Endodermal cell (in vitro differentiated cells): ENCODE measurements at regions not wholly inside any gene's neighbourhood (a gene's known extent, or its start where the extent isn't known, plus 50 kb on each side); places are given as distances from the start of the nearest gene placed in this dataset.

Source experiments
- DNase-seq: peaks from one replicate; pipeline ENCODE4 v3.0.0-alpha.2; 2017
- H3K27ac ChIP-seq: 2 replicates; pipeline ENCODE4 v1.5.1; 2013; ENCODE audit warnings: mild to moderate bottlenecking, low read depth, low read length, moderate library complexity
- H3K27me3 ChIP-seq: 2 replicates; pipeline ENCODE4 v1.6.1; 2013; ENCODE audit warnings: mild to moderate bottlenecking, low read length, moderate library complexity; ENCODE audit not compliant: insufficient read depth, control insufficient read depth, poor library complexity, severe bottlenecking
- H3K36me3 ChIP-seq: 2 replicates; pipeline ENCODE4 v1.7.0; 2013; ENCODE audit warnings: mild to moderate bottlenecking, low read length, moderate library complexity; ENCODE audit not compliant: control insufficient read depth, insufficient read depth
- H3K4me1 ChIP-seq: one replicate; pipeline ENCODE4 v1.7.0; 2013; ENCODE audit warnings: low read length; ENCODE audit not compliant: control insufficient read depth, insufficient read depth
- H3K4me3 ChIP-seq: 2 replicates; pipeline ENCODE4 v1.5.1; 2013; ENCODE audit warnings: mild to moderate bottlenecking, low read length, moderate library complexity
- H3K9ac ChIP-seq: 2 replicates; pipeline ENCODE4 v1.6.1; 2013; ENCODE audit warnings: mild to moderate bottlenecking, low read length, moderate library complexity; ENCODE audit not compliant: poor library complexity, severe bottlenecking; ENCODE audit errors: extremely low read depth
- H3K9me3 ChIP-seq: 2 replicates; pipeline ENCODE4 v1.6.1; 2013; ENCODE audit warnings: mild to moderate bottlenecking, low read length, moderate library complexity; ENCODE audit not compliant: control insufficient read depth
- H3K27ac Mint-ChIP-seq: 2 replicates; pipeline ENCODE4 v1.8.0; 2020; ENCODE audit warnings: mixed read lengths
- H3K27me3 Mint-ChIP-seq: 2 replicates; pipeline ENCODE4 v1.8.0; 2021; ENCODE audit warnings: mild to moderate bottlenecking, mixed read lengths; ENCODE audit not compliant: insufficient read depth
- H3K36me3 Mint-ChIP-seq: 2 replicates; pipeline ENCODE4 v1.8.0; 2020; ENCODE audit warnings: low read depth, mixed read lengths
- H3K4me1 Mint-ChIP-seq: 2 replicates; pipeline ENCODE4 v1.8.0; 2020; ENCODE audit warnings: mixed read lengths
- H3K4me3 Mint-ChIP-seq: 2 replicates; pipeline ENCODE4 v1.8.0; 2020; ENCODE audit warnings: mild to moderate bottlenecking, moderate library complexity, mixed read lengths
- H3K9me3 Mint-ChIP-seq: 2 replicates; pipeline ENCODE4 v1.8.0; 2020; ENCODE audit warnings: mild to moderate bottlenecking, mixed read lengths
- WGBS, 2 experiments: methylation state at CpG; one replicate each; pipeline versions ENCODE4 v1.1.5 to v1.1.7; 2013; ENCODE audit warnings: missing lambda C conversion rate in 2 of 2, mixed read lengths in 1 of 2; ENCODE audit not compliant: insufficient coverage in 1 of 2, insufficient read length in 1 of 2; 5-methylcytosine and 5-hydroxymethylcytosine counted together
- TF ChIP-seq, protein P1 (sequence below): fragments of 200-600 bp; sonication (generic); conservative IDR thresholded peaks from 2 replicates; pipeline ENCODE4 v1.5.0; 2021; ENCODE audit warnings: antibody characterized with exemption, mild to moderate bottlenecking

DNA sequence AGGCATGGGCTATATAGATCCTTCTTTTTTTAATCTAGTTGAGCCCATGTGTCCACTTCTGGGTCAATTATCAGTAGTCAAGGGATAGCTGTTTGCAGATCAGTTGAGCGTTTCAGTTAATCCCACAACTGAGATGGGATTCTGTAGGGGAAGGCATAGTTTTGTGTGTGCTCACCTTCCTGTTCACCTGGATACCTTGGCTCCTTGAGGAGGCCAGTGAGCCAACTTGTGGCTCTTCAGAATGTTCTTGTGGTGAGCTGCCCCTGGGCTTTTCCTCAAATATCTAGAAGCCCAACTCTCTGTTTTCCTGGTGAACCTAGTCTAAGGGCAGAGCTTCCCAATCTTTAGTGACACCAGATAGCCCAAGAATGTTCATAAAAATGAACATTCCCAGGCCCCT, 302.9 kb upstream of the TBX3 start:
- no peaks in the 10 kb centered on the region for H3K36me3 Mint-ChIP-seq
- WGBS, 2 experiments, result 95% methylated on average over 1 of the region's 1 CpG; no CpG with 5 or more reads in 1 of the 2 experiments
- H3K4me3 Mint-ChIP-seq, result no peak overlapping the region
- TF ChIP-seq, protein P1, sequence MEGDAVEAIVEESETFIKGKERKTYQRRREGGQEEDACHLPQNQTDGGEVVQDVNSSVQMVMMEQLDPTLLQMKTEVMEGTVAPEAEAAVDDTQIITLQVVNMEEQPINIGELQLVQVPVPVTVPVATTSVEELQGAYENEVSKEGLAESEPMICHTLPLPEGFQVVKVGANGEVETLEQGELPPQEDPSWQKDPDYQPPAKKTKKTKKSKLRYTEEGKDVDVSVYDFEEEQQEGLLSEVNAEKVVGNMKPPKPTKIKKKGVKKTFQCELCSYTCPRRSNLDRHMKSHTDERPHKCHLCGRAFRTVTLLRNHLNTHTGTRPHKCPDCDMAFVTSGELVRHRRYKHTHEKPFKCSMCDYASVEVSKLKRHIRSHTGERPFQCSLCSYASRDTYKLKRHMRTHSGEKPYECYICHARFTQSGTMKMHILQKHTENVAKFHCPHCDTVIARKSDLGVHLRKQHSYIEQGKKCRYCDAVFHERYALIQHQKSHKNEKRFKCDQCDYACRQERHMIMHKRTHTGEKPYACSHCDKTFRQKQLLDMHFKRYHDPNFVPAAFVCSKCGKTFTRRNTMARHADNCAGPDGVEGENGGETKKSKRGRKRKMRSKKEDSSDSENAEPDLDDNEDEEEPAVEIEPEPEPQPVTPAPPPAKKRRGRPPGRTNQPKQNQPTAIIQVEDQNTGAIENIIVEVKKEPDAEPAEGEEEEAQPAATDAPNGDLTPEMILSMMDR, result no peak
- H3K9me3 Mint-ChIP-seq, result peaks cover 2% of the 10 kb centered on the region
- peaks cover 12% of the 10 kb centered on the region for H3K27me3 Mint-ChIP-seq
- H3K9me3 ChIP-seq, result no peaks in the 10 kb centered on the region
- H3K4me3 ChIP-seq, result no peak overlapping the region
- no peak overlapping the region for H3K27ac ChIP-seq
- DNase-seq, result no peak
- no peaks in the 10 kb centered on the region for H3K4me1 ChIP-seq
- H3K4me1 Mint-ChIP-seq, result peaks cover 4% of the 10 kb centered on the region
- H3K9ac ChIP-seq, result no peak overlapping the region
- H3K27me3 ChIP-seq, result peaks cover 8% of the 10 kb centered on the region
- H3K36me3 ChIP-seq, result no peaks in the 10 kb centered on the region
- H3K27ac Mint-ChIP-seq, result no peak overlapping the region

DNA sequence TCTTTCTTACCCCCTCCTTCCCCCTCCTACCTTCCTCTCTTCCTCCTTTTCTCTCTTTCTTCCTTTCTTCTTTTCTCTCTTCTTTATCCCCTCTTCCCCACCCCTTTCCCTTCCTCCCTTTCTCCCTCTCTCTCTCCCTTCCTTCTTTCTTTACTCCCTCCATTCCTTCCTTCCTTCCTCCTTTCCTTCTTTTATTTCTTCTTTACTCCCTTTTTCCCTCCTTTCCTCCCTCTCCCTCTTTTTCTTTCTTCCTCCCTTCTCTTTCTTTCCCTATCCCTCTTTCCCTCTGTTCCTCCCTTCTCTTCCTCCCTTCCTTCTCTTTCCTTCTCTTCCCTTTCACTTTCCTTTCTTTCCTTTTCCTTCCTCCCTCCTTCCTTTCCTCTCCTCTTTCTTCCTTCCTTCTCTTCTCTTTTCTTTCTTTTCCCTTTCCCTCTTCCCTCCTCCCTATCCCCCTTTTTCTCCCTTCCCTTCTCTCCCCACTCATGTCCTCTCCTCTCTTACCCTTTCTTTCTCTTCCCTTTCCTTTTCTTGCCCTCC, 302.3 kb upstream of the TBX3 start:
- no peaks in the 10 kb centered on the region for H3K4me1 ChIP-seq
- H3K4me3 ChIP-seq, result no peak overlapping the region
- Mint-ChIP-seq H3K27ac (no peak overlapping the region), H3K9me3 (peaks cover 2% of the 10 kb centered on the region), H3K27me3 (peaks cover 12% of the 10 kb centered on the region), H3K4me1 (peaks cover 4% of the 10 kb centered on the region), H3K36me3 (no peaks in the 10 kb centered on the region), H3K4me3 (no peak overlapping the region)
- no peaks in the 10 kb centered on the region for H3K36me3 ChIP-seq
- no peaks in the 10 kb centered on the region for H3K9me3 ChIP-seq
- no peak for DNase-seq
- H3K27ac ChIP-seq, result no peak overlapping the region
- H3K9ac ChIP-seq, result no peak overlapping the region
- TF ChIP-seq, protein P1, result no peak
- peaks cover 8% of the 10 kb centered on the region for H3K27me3 ChIP-seq

DNA sequence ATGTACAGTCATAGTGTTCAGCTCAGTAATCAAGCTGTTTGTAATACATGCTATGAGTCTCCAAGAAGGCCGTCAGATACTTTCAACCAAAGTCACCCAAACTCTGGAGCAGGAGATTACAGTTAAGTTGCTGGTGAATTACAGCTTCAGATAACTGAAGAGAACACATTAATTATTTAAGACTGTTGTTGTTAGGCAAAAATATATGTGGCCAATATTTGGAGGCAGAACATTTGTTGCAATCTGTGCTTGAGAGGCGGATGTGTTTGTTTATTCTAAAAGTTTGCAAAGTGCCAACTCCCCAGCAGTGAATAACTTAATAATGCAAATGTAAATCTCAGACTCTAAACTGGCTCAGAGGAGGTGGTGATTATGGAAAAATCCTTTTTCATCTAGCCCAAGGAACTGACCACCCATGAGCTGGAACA, 300.7 kb upstream of the TBX3 start:
- H3K27ac ChIP-seq, result no peak overlapping the region
- TF ChIP-seq, protein P1, result no peak
- H3K27me3 ChIP-seq, result peaks cover 8% of the 10 kb centered on the region
- H3K27me3 Mint-ChIP-seq, result peaks cover 16% of the 10 kb centered on the region
- H3K9me3 Mint-ChIP-seq, result peaks cover 2% of the 10 kb centered on the region
- no peak overlapping the region for H3K9ac ChIP-seq
- H3K36me3 Mint-ChIP-seq, result no peaks in the 10 kb centered on the region
- no peak overlapping the region for H3K4me3 ChIP-seq
- no peaks in the 10 kb centered on the region for H3K9me3 ChIP-seq
- DNase-seq, result no peak
- 93 to 100% methylated on average over 2 of the region's 2 CpGs for WGBS, 2 experiments
- no peaks in the 10 kb centered on the region for H3K4me1 ChIP-seq
- H3K27ac Mint-ChIP-seq, result peak overlapping the region; percentile 26
- no peak overlapping the region for H3K4me3 Mint-ChIP-seq
- H3K36me3 ChIP-seq, result no peaks in the 10 kb centered on the region
- no peaks in the 10 kb centered on the region for H3K4me1 Mint-ChIP-seq
